Keratinocyte (primary cell): ENCODE measurements at regions not wholly inside any gene's neighbourhood (a gene's known extent, or its start where the extent isn't known, plus 50 kb on each side); places are given as distances from the start of the nearest gene placed in this dataset.

Experiments
- EZH2 ChIP-seq: IDR thresholded peaks from one replicate; pipeline ENCODE4 v1.6.1; 2012; ENCODE audit warnings: inconsistent platforms, mild to moderate bottlenecking, low read length, moderate library complexity
- TF ChIP-seq, protein P1 (sequence below), 3 experiments: IDR thresholded peaks in 1 of 3; conservative IDR thresholded peaks in 1 of 3; optimal IDR thresholded peaks in 1 of 3; 2 replicates in 2 of 3; 3 replicates in 1 of 3; pipeline versions ENCODE3 to v1.5.1; 2011; ENCODE audit warnings: low read length in 3 of 3, mild to moderate bottlenecking in 3 of 3, moderate library complexity in 2 of 3, control low read depth in 1 of 3, inconsistent platforms in 1 of 3; ENCODE audit not compliant: insufficient read depth in 2 of 3; ENCODE audit errors: extremely low read depth in 1 of 3

- TF ChIP-seq, protein P1, sequence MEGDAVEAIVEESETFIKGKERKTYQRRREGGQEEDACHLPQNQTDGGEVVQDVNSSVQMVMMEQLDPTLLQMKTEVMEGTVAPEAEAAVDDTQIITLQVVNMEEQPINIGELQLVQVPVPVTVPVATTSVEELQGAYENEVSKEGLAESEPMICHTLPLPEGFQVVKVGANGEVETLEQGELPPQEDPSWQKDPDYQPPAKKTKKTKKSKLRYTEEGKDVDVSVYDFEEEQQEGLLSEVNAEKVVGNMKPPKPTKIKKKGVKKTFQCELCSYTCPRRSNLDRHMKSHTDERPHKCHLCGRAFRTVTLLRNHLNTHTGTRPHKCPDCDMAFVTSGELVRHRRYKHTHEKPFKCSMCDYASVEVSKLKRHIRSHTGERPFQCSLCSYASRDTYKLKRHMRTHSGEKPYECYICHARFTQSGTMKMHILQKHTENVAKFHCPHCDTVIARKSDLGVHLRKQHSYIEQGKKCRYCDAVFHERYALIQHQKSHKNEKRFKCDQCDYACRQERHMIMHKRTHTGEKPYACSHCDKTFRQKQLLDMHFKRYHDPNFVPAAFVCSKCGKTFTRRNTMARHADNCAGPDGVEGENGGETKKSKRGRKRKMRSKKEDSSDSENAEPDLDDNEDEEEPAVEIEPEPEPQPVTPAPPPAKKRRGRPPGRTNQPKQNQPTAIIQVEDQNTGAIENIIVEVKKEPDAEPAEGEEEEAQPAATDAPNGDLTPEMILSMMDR (optimal IDR thresholded peaks at IDR 0.05 in 1 of 3, IDR thresholded peaks at IDR 0.05 in 1 of 3, conservative IDR thresholded peaks at IDR 0.05 in 1 of 3; ENCODE audit: extremely low read depth in 1 of 3, insufficient read depth in 2 of 3, low read length in 3 of 3), result no peak
- TF ChIP-seq EZH2, result no peak
Measured at GRCh38 chr6:9985481-9985880, 429.4 kb downstream of the TFAP2A start.
